HepG2 (cell line): ENCODE measurements at regions not wholly inside any gene's neighbourhood (a gene's known extent, or its start where the extent isn't known, plus 50 kb on each side); places are given as distances from the start of the nearest gene placed in this dataset.

Source experiments
- FOXO1 ChIP-seq: sonication (generic); formaldehyde crosslinking; IDR thresholded peaks from 2 replicates; pipeline ENCODE4 v1.4.0; 2020; ENCODE audit warnings: missing genetic modification reagents
- MYC ChIP-seq: sonication (generic); formaldehyde crosslinking; IDR thresholded peaks from 2 replicates; pipeline ENCODE4 v1.9.0; 2021; ENCODE audit warnings: missing genetic modification reagents, borderline replicate concordance

GRCh38 chr10:42954766-42955492 lies 121.9 kb upstream of the RET start:
- TF ChIP-seq FOXO1 (CRISPR knock-in tag): no peak
- TF ChIP-seq MYC (CRISPR knock-in tag): no peak
